Keratinocyte (primary cell): ENCODE measurements at regions not wholly inside any gene's neighbourhood (a gene's known extent, or its start where the extent isn't known, plus 50 kb on each side); places are given as distances from the start of the nearest gene placed in this dataset.

ENCODE experiments used
- DNase-seq: peaks from one replicate; pipeline ENCODE4 v3.0.0-alpha.2; 2011; ENCODE audit warnings: low read depth, missing footprints, low spot score
- FAIRE-seq: peaks from 2 replicates; lab custom pipeline; 2011; peaks lifted over from hg19 to GRCh38; lab: Jason Lieb, UNC
- H2AFZ ChIP-seq: 2 replicates; pipeline ENCODE4 v1.6.0; 2012; ENCODE audit warnings: low read length, control low read depth, inconsistent platforms; ENCODE audit not compliant: control insufficient read depth
- H3K27ac ChIP-seq: 2 replicates; pipeline ENCODE4 v1.5.1; 2011; ENCODE audit warnings: low read length; ENCODE audit not compliant: control insufficient read depth, insufficient read depth
- H3K27me3 ChIP-seq: 3 replicates; pipeline ENCODE4 v1.6.0; 2011; ENCODE audit warnings: low read length; ENCODE audit not compliant: control insufficient read depth, insufficient read depth; ENCODE audit errors: extremely low read depth
- H3K36me3 ChIP-seq, 2 experiments: 2 replicates in 1 of 2; 3 replicates in 1 of 2; pipeline ENCODE4 v1.5.1; 2011; ENCODE audit warnings: low read length in 2 of 2, mild to moderate bottlenecking in 1 of 2; ENCODE audit not compliant: control insufficient read depth in 2 of 2, insufficient read depth in 2 of 2; ENCODE audit errors: extremely low read depth in 1 of 2
- H3K4me1 ChIP-seq: 3 replicates; pipeline ENCODE4 v1.5.1; 2011; ENCODE audit warnings: low read length; ENCODE audit not compliant: control insufficient read depth, insufficient read depth; ENCODE audit errors: extremely low read depth
- H3K4me2 ChIP-seq: 3 replicates; pipeline ENCODE4 v1.6.0; 2011; ENCODE audit warnings: low read depth, low read length; ENCODE audit not compliant: control insufficient read depth, insufficient read depth; ENCODE audit errors: extremely low read depth
- H3K4me3 ChIP-seq, 3 experiments: fragments of 200-600 bp in 1 of 3; sonication (generic) in 1 of 3; 2 replicates in 2 of 3; 3 replicates in 1 of 3; pipeline ENCODE4 v1.5.1; 2011 to 2016; ENCODE audit warnings: low read length in 3 of 3, mild to moderate bottlenecking in 3 of 3, control low read depth in 2 of 3, inconsistent platforms in 1 of 3, low read depth in 1 of 3, mixed read lengths in 1 of 3, mixed run types in 1 of 3, moderate library complexity in 1 of 3; ENCODE audit not compliant: control insufficient read depth in 2 of 3, insufficient read depth in 2 of 3; ENCODE audit errors: extremely low read depth in 1 of 3
- H3K79me2 ChIP-seq: 2 replicates; pipeline ENCODE4 v1.6.0; 2012; ENCODE audit warnings: low read length; ENCODE audit not compliant: control insufficient read depth, insufficient read depth
- H3K9ac ChIP-seq: 3 replicates; pipeline ENCODE4 v1.6.0; 2011; ENCODE audit warnings: low read length; ENCODE audit not compliant: control insufficient read depth, insufficient read depth; ENCODE audit errors: extremely low read depth
- H3K9me1 ChIP-seq: 3 replicates; pipeline ENCODE4 v1.6.0; 2011; ENCODE audit warnings: low read length; ENCODE audit not compliant: control insufficient read depth, insufficient read depth; ENCODE audit errors: extremely low read depth
- H3K9me3 ChIP-seq: 2 replicates; pipeline ENCODE4 v1.5.1; 2012; ENCODE audit warnings: low read depth, low read length; ENCODE audit not compliant: control insufficient read depth
- H4K20me1 ChIP-seq: 3 replicates; pipeline ENCODE4 v1.6.0; 2011; ENCODE audit warnings: low read length; ENCODE audit not compliant: control insufficient read depth, insufficient read depth; ENCODE audit errors: extremely low read depth
- EZH2 ChIP-seq: IDR thresholded peaks from one replicate; pipeline ENCODE4 v1.6.1; 2012; ENCODE audit warnings: inconsistent platforms, mild to moderate bottlenecking, low read length, moderate library complexity
- dilution Hi-C: fragments of 300-500 bp; cut with MboI; formaldehyde crosslinking; loops from one replicate; pipeline ENCODE4 v1.7.0; 2020; ENCODE audit warnings: low sequenced_read_pairs; ENCODE audit not compliant: extremely low pct_ligation_motif_present
- TF ChIP-seq, protein P1 (sequence below), 3 experiments: IDR thresholded peaks in 1 of 3; conservative IDR thresholded peaks in 1 of 3; optimal IDR thresholded peaks in 1 of 3; 2 replicates in 2 of 3; 3 replicates in 1 of 3; pipeline versions ENCODE3 to v1.5.1; 2011; ENCODE audit warnings: low read length in 3 of 3, mild to moderate bottlenecking in 3 of 3, moderate library complexity in 2 of 3, control low read depth in 1 of 3, inconsistent platforms in 1 of 3; ENCODE audit not compliant: insufficient read depth in 2 of 3; ENCODE audit errors: extremely low read depth in 1 of 3

- no peak overlapping the region for H3K4me3 ChIP-seq
- H4K20me1 ChIP-seq: no peaks in the 10 kb centered on the region
- no peaks in the 10 kb centered on the region for H3K27me3 ChIP-seq
- no peaks in the 10 kb centered on the region for H3K79me2 ChIP-seq
- H3K9ac ChIP-seq: no peak overlapping the region
- dilution Hi-C loops: no loop called here
- DNase-seq (no peak), FAIRE-seq (no peak)
- no peaks in the 10 kb centered on the region for H3K36me3 ChIP-seq
- no peak overlapping the region for H2AFZ ChIP-seq
- H3K27ac ChIP-seq: no peak overlapping the region
- no peaks in the 10 kb centered on the region for H3K9me1 ChIP-seq
- H3K4me2 ChIP-seq: no peak overlapping the region
- TF ChIP-seq, protein P1, sequence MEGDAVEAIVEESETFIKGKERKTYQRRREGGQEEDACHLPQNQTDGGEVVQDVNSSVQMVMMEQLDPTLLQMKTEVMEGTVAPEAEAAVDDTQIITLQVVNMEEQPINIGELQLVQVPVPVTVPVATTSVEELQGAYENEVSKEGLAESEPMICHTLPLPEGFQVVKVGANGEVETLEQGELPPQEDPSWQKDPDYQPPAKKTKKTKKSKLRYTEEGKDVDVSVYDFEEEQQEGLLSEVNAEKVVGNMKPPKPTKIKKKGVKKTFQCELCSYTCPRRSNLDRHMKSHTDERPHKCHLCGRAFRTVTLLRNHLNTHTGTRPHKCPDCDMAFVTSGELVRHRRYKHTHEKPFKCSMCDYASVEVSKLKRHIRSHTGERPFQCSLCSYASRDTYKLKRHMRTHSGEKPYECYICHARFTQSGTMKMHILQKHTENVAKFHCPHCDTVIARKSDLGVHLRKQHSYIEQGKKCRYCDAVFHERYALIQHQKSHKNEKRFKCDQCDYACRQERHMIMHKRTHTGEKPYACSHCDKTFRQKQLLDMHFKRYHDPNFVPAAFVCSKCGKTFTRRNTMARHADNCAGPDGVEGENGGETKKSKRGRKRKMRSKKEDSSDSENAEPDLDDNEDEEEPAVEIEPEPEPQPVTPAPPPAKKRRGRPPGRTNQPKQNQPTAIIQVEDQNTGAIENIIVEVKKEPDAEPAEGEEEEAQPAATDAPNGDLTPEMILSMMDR (optimal IDR thresholded peaks at IDR 0.05 in 1 of 3, IDR thresholded peaks at IDR 0.05 in 1 of 3, conservative IDR thresholded peaks at IDR 0.05 in 1 of 3; ENCODE audit: extremely low read depth in 1 of 3, insufficient read depth in 2 of 3, low read length in 3 of 3): no peak
- no peaks in the 10 kb centered on the region for H3K9me3 ChIP-seq
- H3K4me1 ChIP-seq: peaks cover 11% of the 10 kb centered on the region
These were observed 83.3 kb upstream of the PAQR3 start for GRCh38 chr4:79022529-79022928.

DNA sequence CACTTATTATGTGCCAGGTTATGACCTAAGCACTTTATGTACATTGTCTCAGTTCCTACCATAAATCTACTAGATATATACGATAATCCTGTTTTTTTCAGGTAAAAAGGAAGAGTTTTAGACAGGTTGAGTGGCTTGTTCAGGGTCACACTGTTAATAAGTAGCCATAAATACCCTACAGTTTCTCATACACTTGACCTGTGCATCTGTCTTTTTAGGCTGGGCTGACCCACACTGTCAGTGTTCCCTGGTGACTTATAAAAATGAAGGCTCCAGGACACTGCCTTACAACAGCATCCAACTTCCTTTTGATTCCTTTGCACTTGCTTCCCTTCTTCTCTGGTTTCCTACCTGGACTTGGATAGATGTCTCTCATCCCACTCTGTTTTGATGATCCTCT, 78.2 kb upstream of the PAQR3 start:
- no peak overlapping the region for H2AFZ ChIP-seq
- H3K27me3 ChIP-seq: no peaks in the 10 kb centered on the region
- H3K27ac ChIP-seq: no peak overlapping the region
- FAIRE-seq (no peak), DNase-seq (no peak)
- no peak for TF ChIP-seq EZH2
- TF ChIP-seq, protein P1 (optimal IDR thresholded peaks at IDR 0.05 in 1 of 3, IDR thresholded peaks at IDR 0.05 in 1 of 3, conservative IDR thresholded peaks at IDR 0.05 in 1 of 3; ENCODE audit: extremely low read depth in 1 of 3, insufficient read depth in 2 of 3, low read length in 3 of 3): no peak
- dilution Hi-C loops: no loop called here
- H3K9me3 ChIP-seq: no peaks in the 10 kb centered on the region
- H3K4me3 ChIP-seq: no peak overlapping the region
- no peak overlapping the region for H3K9ac ChIP-seq
- no peak overlapping the region for H3K4me2 ChIP-seq
- H3K9me1 ChIP-seq: no peaks in the 10 kb centered on the region
- peaks cover 11% of the 10 kb centered on the region for H3K4me1 ChIP-seq
- H3K79me2 ChIP-seq: no peaks in the 10 kb centered on the region
- no peaks in the 10 kb centered on the region for H4K20me1 ChIP-seq
- H3K36me3 ChIP-seq: no peaks in the 10 kb centered on the region
